ENCODE measurements at regions not wholly inside any gene's neighbourhood (a gene's known extent, or its start where the extent isn't known, plus 50 kb on each side); places are given as distances from the start of the nearest gene placed in this dataset.

DNA sequence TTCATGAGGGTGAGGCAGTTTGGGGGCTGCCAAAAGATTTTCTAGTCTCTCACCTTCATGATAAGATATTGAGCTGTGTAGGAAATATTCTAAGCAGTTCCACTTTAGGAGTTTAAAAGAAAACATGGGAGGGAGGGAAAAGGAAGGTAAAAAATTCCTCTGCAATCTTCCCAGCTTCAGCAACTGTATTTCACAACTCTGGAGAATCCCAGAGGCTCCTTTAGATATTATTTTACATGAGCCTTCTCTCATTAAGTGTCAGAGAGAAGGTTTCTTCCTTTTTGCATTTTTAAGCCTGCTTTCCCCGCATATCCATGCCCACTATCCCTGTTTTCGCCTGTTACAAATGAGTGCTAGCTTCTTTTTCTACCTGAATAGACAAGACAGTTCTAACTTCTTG is 289.4 kb downstream of the CHRM3 start:
- DNase-seq (ENCODE audit: low read depth in 3 of 3, low spot score in 2 of 3): no peak

DNA sequence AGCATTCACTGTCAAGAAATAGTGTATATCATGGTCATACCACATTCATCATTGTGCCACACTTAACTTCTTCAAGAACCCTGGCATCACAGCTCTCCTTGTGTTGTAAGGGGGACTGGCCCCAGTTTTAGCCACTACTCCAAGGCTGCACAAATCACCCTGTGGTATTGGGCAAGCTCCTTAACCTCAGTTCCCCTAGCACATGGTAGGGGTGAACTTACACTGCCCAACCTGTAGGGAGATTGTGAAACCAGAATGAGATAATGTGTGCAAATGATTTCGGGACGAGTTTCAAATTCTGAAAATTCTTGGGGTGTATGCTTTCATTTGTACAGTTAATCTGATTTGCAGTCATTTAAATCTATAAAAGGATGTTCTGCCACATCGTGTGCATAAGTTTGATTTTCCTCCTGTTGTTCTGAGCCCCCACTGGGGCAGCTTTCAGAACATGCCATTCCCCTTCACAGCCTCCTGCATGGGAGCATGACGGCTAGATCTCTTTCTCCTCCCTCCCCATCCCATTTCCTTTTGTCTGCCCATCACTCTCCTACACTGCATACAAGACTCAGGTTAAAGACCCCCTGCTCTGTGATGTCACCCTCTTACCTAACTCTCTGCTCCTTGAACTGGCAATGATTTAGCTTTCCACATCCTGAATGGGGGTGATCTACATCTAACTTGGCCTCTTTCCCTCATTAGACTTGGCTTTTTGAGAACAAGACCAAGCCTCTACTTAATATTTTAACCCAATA is 290.3 kb downstream of the CHRM3 start:
- no peak for DNase-seq (ENCODE audit: low read depth in 3 of 3, low spot score in 2 of 3)

DNA sequence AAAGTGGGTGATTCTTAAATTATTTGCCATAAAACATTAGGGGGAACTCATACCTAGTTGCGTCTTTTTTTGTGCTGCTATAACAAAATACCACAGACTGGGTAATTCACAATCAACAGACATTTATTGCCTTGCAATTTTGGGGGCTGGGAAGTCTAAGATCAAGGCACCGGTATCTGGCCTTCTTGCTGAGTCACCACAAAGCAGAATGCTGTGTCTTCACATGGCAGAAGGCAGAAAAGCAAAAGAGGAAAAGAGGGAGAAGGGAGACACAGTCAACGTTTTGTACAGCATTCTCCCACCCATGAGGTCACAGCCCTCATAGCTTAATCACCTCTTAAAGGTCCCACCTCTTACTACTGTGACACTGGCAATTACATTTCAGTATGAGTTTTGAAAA is 291.0 kb downstream of the CHRM3 start:
- DNase-seq (ENCODE audit: low read depth in 3 of 3, low spot score in 2 of 3): no peak

DNA sequence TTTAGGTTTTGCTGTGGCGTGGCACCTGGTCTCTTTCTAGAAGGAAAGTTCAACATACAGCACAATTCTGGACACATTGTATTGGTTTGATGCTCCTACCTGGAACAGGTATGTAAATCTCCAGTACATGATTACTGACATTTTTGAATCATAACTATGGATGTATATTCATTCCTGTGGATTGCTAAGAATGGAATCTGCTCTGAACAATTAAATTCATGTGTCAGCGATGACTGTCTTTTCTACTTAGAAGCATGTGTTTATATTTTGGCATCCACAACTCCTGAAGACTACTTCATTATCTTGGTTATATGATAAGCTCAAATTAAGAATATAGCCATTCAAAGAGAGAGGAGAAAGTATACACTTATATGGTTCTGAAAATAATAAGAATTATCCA is 291.8 kb downstream of the CHRM3 start:
- DNase-seq (ENCODE audit: low read depth in 3 of 3, low spot score in 2 of 3): no peak

DNA sequence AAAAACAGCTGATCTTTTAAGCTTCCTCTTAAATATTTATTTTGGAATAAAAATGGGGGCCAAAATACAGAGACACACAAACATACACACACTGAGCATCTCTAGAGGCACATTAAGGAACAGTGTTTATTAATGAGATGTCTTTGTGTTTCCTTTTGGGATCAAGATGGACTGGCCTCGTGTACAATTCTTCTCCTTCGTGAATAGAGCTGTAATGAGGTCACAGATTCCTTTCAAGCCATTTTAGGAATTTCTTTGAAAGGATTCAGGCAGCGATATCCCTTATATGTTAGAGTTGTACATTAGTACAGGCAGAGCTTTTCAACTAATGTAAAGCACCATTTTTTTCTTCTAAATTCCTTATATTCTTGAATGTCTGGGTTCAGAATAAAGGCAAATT is 295.7 kb downstream of the CHRM3 start:
- peak in 1 of 3 donors; percentile 8 for DNase-seq (ENCODE audit: low read depth in 3 of 3, low spot score in 2 of 3)

DNA sequence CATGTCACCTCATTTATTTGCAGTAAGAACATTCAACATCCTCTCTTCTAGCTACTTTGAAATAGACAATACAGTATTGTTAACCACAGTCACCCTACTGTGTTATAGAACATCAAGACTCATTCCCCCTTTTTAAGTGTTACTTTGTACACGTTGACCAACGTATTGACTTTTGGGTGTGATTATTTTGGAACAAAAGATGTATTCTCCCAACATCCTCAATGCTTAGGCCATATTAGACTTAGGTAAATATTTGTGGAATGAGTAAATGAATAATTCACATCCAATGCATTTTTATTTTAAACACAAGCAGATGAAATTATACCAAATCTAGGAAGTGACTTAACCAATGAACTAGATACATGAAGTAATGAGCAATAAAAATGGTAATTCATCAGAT is 296.6 kb downstream of the CHRM3 start:
- DNase-seq (ENCODE audit: low read depth in 3 of 3, low spot score in 2 of 3): no peak

DNA sequence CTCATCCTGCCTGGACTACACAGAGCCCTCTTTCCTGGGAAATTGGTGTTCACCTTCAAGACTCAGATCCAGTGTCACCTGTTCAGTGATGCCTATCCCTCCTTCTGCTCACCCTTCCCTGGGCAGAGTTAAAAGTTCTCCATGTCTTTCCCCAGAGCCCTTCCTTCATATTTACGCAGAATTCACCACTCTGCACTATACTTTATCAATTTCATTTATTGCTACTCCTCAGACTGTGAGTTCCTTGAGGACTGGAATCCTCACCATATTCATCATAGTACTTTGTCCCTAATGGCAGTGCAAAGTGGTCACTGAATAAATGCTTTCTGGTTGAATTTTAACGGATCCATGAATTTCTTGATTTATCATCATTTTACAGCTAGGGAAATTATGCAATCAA is 300.0 kb downstream of the CHRM3 start:
- DNase-seq (ENCODE audit: low read depth in 3 of 3, low spot score in 2 of 3): no peak

DNA sequence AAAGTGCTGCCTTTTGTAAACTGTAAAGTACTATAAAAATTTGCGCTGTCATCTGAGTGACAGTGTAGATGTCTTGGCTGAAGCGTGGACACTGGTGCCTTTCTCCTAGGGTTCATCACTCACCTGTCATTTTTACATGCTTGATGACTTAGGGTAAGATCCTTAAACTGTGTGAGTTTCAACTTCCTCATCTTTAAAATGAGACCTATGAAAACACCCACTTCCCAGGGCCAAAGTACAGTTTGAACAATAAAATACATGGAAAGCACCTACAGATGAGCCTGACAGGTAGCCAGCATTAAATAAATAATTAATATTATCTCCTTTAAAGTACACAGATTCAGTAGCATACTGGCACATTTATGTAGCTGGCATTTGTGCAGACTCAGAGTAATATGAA is 309.9 kb downstream of the CHRM3 start:
- DNase-seq (ENCODE audit: low read depth in 3 of 3, low spot score in 2 of 3): no peak

DNA sequence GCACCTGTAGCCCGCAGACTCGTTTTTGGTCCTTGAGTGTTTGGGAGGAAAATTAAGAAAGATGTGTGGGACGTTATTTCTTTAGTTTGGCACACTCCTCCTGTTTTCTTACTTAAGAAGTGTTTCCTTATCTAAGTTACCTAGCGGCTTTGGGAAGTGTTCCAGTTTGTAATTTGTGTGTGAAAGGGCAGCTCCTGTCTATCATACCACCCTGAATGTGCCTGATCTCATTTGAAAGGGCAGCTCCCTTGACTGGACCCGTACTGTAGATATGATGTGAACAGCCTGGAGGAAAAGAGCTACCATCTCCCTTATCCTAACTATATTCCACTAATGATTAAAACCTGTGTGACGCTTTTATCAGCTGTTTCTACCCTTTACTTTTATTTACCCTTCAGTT is 314.3 kb downstream of the CHRM3 start:
- DNase-seq (ENCODE audit: low read depth in 3 of 3, low spot score in 2 of 3): no peak

DNA sequence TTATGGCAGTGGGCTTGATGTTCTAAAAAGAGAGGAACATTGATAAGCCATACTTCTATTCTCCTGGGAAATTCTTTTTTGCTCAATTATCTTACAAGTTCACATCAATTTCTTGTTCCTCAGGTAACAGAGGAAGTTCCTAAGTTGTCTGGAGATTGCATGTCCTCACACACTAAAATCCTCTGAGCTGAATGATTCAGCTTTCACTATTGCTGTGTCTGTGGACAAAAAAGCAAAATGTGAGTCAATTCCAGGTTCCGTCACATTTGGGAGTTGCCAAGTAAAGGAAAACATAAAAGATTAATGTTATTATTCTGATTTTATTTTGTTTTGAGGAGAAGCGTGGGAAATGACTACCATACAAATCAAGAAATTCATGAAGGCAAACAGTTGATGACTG is 316.7 kb downstream of the CHRM3 start:
- no peak for DNase-seq (ENCODE audit: low read depth in 3 of 3, low spot score in 2 of 3)

DNA sequence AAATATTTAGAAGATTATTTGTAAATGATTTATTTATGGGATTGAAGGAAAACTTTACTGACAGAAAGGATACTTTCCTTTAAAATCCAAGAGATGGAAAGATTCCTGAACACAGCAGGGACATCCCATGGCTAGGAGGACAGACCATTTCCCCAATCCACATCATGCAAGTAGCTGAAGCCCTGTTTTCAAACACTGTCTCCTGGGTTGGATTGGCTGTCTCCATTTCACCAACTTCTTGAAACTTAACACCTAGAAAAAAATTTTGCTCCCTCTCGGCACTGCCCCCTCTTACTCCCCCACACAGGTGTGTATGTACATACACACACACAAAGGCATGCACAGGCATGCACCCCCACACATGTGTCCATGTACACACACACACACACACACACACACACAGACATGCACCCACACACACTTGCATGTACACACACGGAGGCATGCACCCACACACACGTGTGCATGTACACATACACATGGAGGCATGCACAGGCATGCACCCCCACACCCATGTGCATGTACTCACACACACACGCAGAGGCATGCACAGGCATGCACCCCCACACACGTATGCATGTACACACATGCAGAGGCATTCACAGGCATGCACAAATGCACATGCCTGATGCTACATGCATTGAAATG is 320.0 kb downstream of the CHRM3 start:
- no peak for DNase-seq (ENCODE audit: low read depth in 3 of 3, low spot score in 2 of 3)

DNA sequence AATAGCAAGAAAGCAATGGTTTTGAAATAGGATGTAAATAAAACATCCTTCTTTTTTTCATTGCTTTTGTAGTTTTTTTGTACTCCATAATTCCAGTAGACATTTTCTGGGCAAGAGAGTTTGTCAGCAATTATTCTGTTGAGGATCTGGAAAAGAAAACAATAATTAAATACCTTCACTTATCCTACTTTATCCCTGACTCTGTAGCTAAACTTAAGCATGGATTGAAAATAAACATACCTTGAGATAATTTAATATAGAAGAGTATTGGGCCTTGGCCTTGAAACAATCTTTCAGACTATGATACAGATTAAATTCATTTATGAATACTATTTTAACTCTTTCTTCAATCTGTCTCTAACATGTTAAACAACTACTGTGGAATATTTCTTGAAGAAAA is 321.2 kb downstream of the CHRM3 start:
- DNase-seq (ENCODE audit: low read depth in 3 of 3, low spot score in 2 of 3): peak in 1 of 3 donors; percentile 16

DNA sequence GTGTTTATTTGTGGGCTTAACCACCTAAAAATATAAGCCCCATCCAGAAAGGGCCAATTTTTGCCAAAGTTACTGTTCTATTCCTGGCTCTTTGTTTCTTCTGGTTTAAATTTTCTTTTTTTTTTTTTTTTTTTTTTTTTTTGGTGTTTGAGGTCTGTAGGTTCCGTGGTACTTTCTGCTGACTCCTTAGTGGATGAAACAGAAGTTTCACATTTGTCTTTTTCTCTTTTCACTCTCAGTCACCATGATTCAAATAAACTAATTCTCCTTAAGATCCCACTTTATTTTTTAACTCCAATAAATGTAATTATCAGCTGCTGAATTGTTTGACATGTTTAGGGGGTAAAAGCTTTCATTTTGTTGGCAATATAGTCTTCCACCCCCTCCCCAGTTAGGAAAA is 322.3 kb downstream of the CHRM3 start:
- DNase-seq (ENCODE audit: low read depth in 3 of 3, low spot score in 2 of 3): no peak

DNA sequence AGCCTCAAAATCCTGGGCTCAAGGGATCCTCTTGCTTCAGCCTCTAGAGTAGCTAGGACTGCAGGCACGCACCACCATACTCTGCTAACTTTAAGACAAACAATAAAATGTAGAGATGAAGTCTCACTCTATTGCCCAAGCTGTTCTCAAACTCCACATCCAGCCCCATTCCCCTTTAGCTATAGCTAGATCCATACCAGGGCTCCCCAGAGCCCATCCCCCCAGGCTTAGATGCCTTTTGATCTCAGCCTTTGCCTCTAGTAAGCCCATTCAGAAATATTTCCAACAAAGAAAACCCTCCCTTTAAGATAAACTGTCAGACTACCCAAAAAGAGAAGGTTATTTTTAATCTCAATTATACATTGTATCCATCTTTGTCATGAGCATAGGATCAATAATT is 325.4 kb downstream of the CHRM3 start:
- no peak for DNase-seq (ENCODE audit: low read depth in 3 of 3, low spot score in 2 of 3)

DNA sequence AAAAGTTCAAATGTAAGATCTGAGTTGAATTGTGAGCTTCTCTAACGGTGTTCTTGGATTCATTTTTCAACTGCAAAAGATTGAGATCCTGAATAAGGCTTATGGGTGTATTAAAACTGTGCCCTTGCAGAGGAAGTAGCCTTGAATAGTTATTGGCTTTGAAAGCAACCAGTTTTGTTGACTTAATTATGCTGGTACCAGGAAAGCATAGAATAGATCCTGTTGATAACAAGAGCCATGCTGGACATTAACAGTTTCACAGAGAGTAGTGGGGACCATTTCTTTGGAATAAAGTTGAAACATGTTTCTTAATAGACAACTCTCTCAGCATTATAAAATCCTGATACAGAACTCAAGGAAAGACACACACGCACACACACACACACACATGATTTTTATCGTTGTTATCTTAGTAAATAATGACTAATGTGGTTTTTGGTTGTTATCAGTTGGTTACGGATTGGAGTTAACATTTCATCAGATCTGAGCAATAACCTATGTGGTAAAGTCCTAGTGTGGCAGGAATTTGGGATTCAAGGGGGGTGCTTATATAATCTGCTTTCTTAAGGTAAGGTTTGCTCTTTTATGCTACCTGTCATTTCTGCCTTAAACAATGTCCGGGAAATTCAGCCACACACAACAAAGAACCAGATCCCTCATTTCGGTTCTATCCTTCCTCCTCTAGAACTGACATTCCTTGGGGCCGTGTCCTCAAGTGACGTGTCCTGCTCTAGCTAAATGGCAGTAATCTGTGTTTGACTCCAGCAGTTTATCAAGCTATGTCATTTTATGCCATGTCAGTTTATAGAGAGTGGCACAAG is 330.9 kb downstream of the CHRM3 start:
- DNase-seq (ENCODE audit: low read depth in 3 of 3, low spot score in 2 of 3): no peak

DNA sequence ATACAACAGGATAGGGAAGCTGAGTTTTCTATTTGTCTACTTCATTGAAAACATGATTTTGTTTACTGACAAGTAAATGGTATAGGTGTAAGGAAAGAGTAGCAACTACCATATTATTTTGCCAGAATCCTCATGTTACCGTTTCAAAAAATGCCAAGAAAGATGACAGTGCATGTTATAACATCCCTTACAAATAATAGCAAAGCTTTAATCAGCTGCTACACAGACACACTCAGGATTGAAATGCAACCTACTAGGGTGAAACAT is 331.5 kb downstream of the CHRM3 start:
- no peak for DNase-seq (ENCODE audit: low read depth in 3 of 3, low spot score in 2 of 3)

DNA sequence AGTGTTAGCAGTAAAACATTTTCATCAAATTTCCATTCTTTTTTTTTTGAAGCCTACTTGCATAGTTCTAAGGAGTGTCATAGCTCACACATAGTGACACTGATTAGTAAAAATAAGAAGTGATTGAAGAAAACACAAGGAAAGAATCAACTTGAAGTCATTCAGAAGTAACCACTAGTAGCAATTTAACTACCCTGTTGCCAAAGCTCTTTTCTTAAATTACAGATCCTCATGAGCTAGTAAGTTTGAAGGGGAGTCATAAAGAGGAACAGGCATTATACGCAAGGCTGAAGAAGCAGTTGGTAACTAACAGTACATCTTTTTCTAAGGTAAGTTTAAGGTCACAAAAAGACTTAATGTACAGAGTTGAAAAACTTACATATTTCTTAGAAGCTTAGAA is 332.2 kb downstream of the CHRM3 start:
- DNase-seq (ENCODE audit: low read depth in 3 of 3, low spot score in 2 of 3): no peak

DNA sequence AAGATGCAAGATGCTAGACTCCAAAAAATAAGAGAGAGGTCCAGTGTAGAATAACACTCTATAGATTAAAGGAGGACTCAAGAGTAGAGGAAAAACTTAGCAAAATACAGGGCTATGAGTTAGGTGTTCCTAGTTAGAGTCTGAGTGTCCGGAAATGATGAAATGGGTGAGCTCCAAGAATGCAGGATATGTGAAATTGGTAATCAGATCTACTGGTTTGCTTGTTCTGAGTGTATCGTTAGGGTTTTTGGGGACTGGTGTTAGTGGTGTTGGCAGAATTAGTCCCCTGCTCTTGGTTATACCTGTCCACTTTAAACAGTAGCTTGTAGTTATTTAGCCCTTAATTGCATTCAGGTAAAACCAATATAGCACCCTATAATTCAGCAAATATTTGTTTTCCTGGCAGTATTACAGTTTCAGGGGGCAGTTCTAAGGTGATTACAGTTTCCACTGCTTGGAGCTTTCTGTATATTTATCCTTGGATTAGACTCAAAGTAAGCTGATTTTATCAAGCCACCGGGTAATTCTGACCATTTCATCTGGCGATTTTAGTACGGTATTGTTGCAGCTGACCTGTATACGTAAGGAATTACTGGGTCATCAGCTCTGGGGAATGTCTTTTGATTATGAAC is 332.7 kb downstream of the CHRM3 start:
- DNase-seq (ENCODE audit: low read depth in 3 of 3, low spot score in 2 of 3): no peak

DNA sequence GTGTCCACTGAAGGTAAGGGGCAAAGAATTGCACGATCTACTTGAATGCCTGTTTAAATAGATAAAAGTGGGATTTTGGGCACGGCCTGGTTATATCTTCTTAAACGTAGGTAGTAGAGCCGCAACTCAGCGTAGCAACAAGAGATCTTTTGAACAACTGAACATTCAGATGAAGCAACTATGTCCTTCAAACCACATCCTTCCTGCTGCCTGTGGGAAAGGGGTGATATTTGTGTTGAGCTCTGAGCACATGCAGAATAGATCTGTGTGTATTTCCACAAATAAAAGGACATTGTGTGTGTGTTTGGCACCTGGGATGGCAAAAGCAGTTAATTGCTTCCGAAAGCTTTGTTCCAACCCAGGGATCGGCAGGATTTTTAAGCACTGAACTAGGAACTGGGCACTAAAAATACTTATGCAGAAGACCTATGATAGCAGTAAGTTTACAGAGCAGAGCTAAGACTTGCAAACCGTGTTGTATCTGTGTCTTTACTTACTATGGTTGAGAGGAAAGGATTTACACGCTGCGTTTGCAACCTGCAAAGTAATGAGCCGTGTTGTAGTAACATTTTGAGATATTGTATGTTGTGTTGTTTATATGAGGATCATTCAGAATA is 333.4 kb downstream of the CHRM3 start:
- DNase-seq (ENCODE audit: low read depth in 3 of 3, low spot score in 2 of 3): no peak

DNA sequence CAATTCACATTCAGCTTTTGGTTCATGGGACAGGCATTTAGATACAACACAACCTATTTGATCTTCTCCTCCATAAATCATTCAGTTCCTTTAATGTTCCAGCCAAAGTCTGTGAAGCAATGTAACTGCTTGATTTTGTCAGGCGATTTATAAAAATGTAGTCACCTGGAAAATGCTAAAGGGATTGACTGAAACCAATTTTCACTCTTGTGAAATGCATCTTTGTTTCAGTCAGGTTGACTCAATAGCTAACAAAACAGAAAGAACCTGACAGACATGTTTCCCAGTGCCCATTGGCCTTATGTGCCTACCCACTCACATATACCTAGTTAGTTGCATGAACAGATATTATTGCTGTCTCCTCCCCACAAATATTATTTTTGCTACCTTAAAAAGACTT is 335.7 kb downstream of the CHRM3 start:
- no peak for DNase-seq (ENCODE audit: low read depth in 3 of 3, low spot score in 2 of 3)

DNA sequence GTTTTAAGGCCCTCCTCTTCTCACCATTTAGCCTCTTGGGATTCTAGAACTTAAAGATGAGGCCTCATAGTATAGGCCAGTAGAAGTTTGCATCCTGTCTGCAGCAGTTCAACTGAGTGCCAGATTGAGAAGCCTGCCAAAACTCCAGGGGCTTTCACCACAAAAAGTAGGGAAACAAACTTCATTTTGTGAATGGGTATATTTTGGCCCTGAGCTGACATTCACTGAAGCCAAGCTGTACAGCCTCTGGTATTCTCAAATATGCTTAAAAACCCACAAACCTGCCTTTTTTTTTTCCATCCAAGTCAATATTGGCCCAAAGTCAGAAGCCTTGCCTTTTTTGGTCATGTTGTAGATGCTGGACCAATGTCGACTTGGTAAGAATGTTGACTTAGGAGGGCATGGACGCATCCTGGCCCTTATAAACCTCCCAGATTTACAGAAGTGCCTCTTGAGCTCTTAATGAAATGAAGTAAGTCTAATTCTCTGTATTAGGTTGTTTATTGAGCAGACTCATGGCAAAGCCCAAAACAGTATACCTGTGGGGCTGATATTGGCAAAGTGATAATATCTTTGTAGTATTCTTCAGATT is 337.5 kb downstream of the CHRM3 start:
- no peak for DNase-seq (ENCODE audit: low read depth in 3 of 3, low spot score in 2 of 3)

All from right renal cortex interstitium (tissue), 3 donors.